ENCODE measurements at regions not wholly inside any gene's neighbourhood (a gene's known extent, or its start where the extent isn't known, plus 50 kb on each side); places are given as distances from the start of the nearest gene placed in this dataset.

- TF ChIP-seq ZSCAN30 (tag by site-specific recombination; IDR thresholded peaks at IDR 0.05) (no peak), YY1 (tag by site-specific recombination; IDR thresholded peaks at IDR 0.05) (no peak), ZNF311 (tag by site-specific recombination; IDR thresholded peaks at IDR 0.05; ENCODE audit: borderline replicate concordance) (no peak), CTCF (tag by site-specific recombination; IDR thresholded peaks at IDR 0.05) (no peak), EGR2 (tag by site-specific recombination; IDR thresholded peaks at IDR 0.05; ENCODE audit: low read depth) (no peak), ZNF704 (tag by site-specific recombination; IDR thresholded peaks at IDR 0.05) (no peak)
Measured at GRCh38 chr14:101628975-101629374, 67.7 kb downstream of the DIO3 start.
